Panc1 (cell line): ENCODE measurements at regions not wholly inside any gene's neighbourhood (a gene's known extent, or its start where the extent isn't known, plus 50 kb on each side); places are given as distances from the start of the nearest gene placed in this dataset.

Source experiments
- ATAC-seq: fragments of 200-7000 bp; cut with Tn5 transposase; 2 replicates; pipeline ENCODE4 v1.9.1; 2020; ENCODE audit warnings: mild to moderate bottlenecking, moderate library complexity
- BruUV-seq: library from RNA; stranded (reverse); fragments of 400-500 nt; replicated peaks from 2 replicates; lab custom pipeline; 2021; lab: Mats Ljungman, UMichigan
- CTCF ChIA-PET: fragments of 300-600 bp; sonication (Branson Sonifier 250); formaldehyde crosslinking; loops from one replicate; lab custom pipeline; 2022; ENCODE audit warnings: antibody characterized with exemption; lab: Charles Lee
- POLR2A ChIA-PET: fragments of 300-600 bp; sonication (Branson Sonifier 250); formaldehyde crosslinking; loops from one replicate; lab custom pipeline; 2022; ENCODE audit warnings: antibody characterized with exemption; lab: Charles Lee
- DNase-seq: peaks from one replicate; pipeline ENCODE4 v3.0.0-alpha.2; 2010; ENCODE audit warnings: low read depth, low spot score
- H3K27ac ChIP-seq: 2 replicates; pipeline ENCODE4 v1.5.1; 2011; ENCODE audit warnings: mild to moderate bottlenecking, low read length, inconsistent platforms
- H3K27me3 ChIP-seq: fragments of 200-500 bp; sonication (Bioruptor generic); 2 replicates; pipeline ENCODE4 v1.6.0; 2014; ENCODE audit warnings: low read length, inconsistent platforms; ENCODE audit not compliant: control insufficient read depth, insufficient read depth
- H3K36me3 ChIP-seq: fragments of 200-500 bp; sonication (Bioruptor generic); 2 replicates; pipeline ENCODE4 v1.5.1; 2014; ENCODE audit warnings: inconsistent platforms, mild to moderate bottlenecking, low read length, moderate library complexity; ENCODE audit not compliant: control insufficient read depth, insufficient read depth
- H3K4me1 ChIP-seq: 2 replicates; pipeline ENCODE4 v1.5.1; 2011; ENCODE audit warnings: inconsistent platforms, mild to moderate bottlenecking, low read length, moderate library complexity; ENCODE audit not compliant: control insufficient read depth, insufficient read depth
- H3K4me3 ChIP-seq, 2 experiments: 2 replicates each; pipeline ENCODE4 v1.5.1; 2011 to 2012; ENCODE audit warnings: low read depth in 2 of 2, low read length in 2 of 2, mild to moderate bottlenecking in 2 of 2, inconsistent platforms in 1 of 2, moderate library complexity in 1 of 2
- H3K9me3 ChIP-seq: fragments of 200-500 bp; sonication (Bioruptor generic); 2 replicates; pipeline ENCODE4 v1.5.1; 2014; ENCODE audit warnings: low read depth, mild to moderate bottlenecking, inconsistent platforms, low read length, moderate library complexity; ENCODE audit not compliant: control insufficient read depth, insufficient read depth
- POLR2AphosphoS5 ChIP-seq: IDR thresholded peaks from 2 replicates; pipeline ENCODE4 v1.6.1; 2012; ENCODE audit warnings: mild to moderate bottlenecking, low read depth, low read length, moderate library complexity
- SIN3A ChIP-seq: IDR thresholded peaks from 2 replicates; pipeline ENCODE4 v1.6.1; 2012; ENCODE audit warnings: low read depth, mild to moderate bottlenecking, low read length, moderate library complexity, borderline replicate concordance; ENCODE audit not compliant: insufficient read depth
- TCF7L2 ChIP-seq: IDR thresholded peaks from 2 replicates; pipeline ENCODE4 v1.6.1; 2011; ENCODE audit warnings: mild to moderate bottlenecking, low read depth, low read length, inconsistent platforms
- in situ Hi-C: cut with HindIII; loops from 2 replicates; pipeline ENCODE4 v1.10.0; 2016; ENCODE audit warnings: low sequenced_read_pairs, low pct_unique_long_range_greater_than_20kb
- intact Hi-C: fragments of 100-400 bp; cut with micrococcal nuclease; formaldehyde crosslinking; loops from one replicate; pipeline ENCODE4 v1.10.0; 2022; ENCODE audit not compliant: unreplicated experiment
- TF ChIP-seq, protein P1 (sequence below), 2 experiments: IDR thresholded peaks; 2 replicates each; pipeline ENCODE4 v1.6.1; 2011 to 2012; ENCODE audit warnings: low read depth in 2 of 2, control low read depth in 1 of 2, low read length in 1 of 2, mild to moderate bottlenecking in 1 of 2, moderate library complexity in 1 of 2; ENCODE audit not compliant: insufficient read depth in 1 of 2
- TF ChIP-seq, protein P2 (sequence below): fragments of 450-650 bp; IDR thresholded peaks from 2 replicates; pipeline ENCODE4 v1.5.1; 2017; ENCODE audit warnings: mild to moderate bottlenecking

DNA sequence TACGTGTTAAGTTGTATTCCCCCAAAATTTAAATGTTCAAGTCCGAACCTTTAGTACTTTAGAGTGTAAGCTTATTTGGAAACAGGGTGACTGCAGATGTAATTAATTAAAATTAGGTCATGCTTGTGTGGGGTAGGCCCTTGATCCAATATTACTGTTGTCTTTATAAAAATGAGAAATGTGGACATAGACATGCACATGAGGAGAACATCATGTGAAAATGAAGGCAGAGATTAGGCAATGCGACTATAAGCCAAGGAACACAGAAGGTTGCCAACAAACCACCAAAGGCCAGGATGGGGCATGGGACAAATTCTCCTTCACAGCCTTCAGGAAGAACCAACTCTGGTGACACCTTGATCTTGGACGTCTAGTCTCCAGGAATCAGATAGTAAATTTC lies 1698.4 kb upstream of the SLC10A2 start:
- BruUV-seq, result no TSS peak

DNA sequence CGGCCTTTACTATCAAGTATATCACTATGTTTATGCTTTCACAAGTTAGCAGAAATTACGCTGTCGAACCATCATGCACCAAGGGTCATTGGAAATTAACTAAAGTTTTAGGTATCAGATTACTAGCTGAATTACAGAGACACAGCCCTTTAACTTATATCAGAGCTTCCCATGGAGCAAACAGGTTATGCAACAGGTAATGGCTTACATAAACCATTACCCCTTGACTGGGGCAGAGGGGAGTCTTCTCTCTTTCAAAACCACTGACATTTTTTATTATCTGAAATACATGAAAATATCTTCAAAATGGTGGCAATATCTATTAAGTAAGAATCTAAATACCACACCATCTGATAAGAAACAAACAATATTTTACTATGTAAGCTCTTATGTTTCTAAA lies 1692.9 kb upstream of the SLC10A2 start:
- no peak for DNase-seq
- in situ Hi-C loops, result no loop called here
- no peak overlapping the region for H3K4me3 ChIP-seq
- ChIA-PET POLR2A (no interaction called here), CTCF (no interaction called here)
- BruUV-seq, result no TSS peak
- TF ChIP-seq TCF7L2 (no peak), SIN3A (no peak), POLR2AphosphoS5 (no peak)
- TF ChIP-seq, protein P1, sequence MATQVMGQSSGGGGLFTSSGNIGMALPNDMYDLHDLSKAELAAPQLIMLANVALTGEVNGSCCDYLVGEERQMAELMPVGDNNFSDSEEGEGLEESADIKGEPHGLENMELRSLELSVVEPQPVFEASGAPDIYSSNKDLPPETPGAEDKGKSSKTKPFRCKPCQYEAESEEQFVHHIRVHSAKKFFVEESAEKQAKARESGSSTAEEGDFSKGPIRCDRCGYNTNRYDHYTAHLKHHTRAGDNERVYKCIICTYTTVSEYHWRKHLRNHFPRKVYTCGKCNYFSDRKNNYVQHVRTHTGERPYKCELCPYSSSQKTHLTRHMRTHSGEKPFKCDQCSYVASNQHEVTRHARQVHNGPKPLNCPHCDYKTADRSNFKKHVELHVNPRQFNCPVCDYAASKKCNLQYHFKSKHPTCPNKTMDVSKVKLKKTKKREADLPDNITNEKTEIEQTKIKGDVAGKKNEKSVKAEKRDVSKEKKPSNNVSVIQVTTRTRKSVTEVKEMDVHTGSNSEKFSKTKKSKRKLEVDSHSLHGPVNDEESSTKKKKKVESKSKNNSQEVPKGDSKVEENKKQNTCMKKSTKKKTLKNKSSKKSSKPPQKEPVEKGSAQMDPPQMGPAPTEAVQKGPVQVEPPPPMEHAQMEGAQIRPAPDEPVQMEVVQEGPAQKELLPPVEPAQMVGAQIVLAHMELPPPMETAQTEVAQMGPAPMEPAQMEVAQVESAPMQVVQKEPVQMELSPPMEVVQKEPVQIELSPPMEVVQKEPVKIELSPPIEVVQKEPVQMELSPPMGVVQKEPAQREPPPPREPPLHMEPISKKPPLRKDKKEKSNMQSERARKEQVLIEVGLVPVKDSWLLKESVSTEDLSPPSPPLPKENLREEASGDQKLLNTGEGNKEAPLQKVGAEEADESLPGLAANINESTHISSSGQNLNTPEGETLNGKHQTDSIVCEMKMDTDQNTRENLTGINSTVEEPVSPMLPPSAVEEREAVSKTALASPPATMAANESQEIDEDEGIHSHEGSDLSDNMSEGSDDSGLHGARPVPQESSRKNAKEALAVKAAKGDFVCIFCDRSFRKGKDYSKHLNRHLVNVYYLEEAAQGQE (IDR thresholded peaks at IDR 0.05; ENCODE audit: insufficient read depth in 1 of 2, low read depth in 2 of 2, low read length in 1 of 2), result no peak
- TF ChIP-seq, protein P2, sequence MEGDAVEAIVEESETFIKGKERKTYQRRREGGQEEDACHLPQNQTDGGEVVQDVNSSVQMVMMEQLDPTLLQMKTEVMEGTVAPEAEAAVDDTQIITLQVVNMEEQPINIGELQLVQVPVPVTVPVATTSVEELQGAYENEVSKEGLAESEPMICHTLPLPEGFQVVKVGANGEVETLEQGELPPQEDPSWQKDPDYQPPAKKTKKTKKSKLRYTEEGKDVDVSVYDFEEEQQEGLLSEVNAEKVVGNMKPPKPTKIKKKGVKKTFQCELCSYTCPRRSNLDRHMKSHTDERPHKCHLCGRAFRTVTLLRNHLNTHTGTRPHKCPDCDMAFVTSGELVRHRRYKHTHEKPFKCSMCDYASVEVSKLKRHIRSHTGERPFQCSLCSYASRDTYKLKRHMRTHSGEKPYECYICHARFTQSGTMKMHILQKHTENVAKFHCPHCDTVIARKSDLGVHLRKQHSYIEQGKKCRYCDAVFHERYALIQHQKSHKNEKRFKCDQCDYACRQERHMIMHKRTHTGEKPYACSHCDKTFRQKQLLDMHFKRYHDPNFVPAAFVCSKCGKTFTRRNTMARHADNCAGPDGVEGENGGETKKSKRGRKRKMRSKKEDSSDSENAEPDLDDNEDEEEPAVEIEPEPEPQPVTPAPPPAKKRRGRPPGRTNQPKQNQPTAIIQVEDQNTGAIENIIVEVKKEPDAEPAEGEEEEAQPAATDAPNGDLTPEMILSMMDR, result no peak
- no peaks in the 10 kb centered on the region for H3K27me3 ChIP-seq
- H3K4me1 ChIP-seq, result no peaks in the 10 kb centered on the region
- no peak for ATAC-seq
- H3K36me3 ChIP-seq, result no peaks in the 10 kb centered on the region
- no peaks in the 10 kb centered on the region for H3K9me3 ChIP-seq
- intact Hi-C loops, result no loop called here
- H3K27ac ChIP-seq, result no peak overlapping the region

More for the DNA sequence above, 1698.4 kb upstream of the SLC10A2 start:
- Histone ChIP-seq H3K27ac (no peak overlapping the region), H3K4me3 (no peak overlapping the region), H3K4me1 (no peaks in the 10 kb centered on the region), H3K36me3 (no peaks in the 10 kb centered on the region), H3K9me3 (no peaks in the 10 kb centered on the region), H3K27me3 (no peaks in the 10 kb centered on the region)
- CTCF ChIA-PET, result no interaction called here
- POLR2A ChIA-PET, result no interaction called here
- ATAC-seq (no peak), DNase-seq (no peak)
- no peak for TF ChIP-seq POLR2AphosphoS5
- TF ChIP-seq, protein P2, result no peak
- TF ChIP-seq SIN3A, result no peak
- TF ChIP-seq, protein P1 (IDR thresholded peaks at IDR 0.05; ENCODE audit: insufficient read depth in 1 of 2, low read depth in 2 of 2, low read length in 1 of 2), result no peak
- TF ChIP-seq TCF7L2, result no peak
- in situ Hi-C loops (no loop called here), intact Hi-C loops (no loop called here)
